Right atrium auricular region (tissue), 2 donors: ENCODE measurements at regions not wholly inside any gene's neighbourhood (a gene's known extent, or its start where the extent isn't known, plus 50 kb on each side); places are given as distances from the start of the nearest gene placed in this dataset.

ENCODE experiments used
- DNase-seq: peaks from one replicate; pipeline ENCODE4 v3.0.0-alpha.2; 2019; ENCODE audit warnings: low spot score
- H3K27ac ChIP-seq, 2 donors: fragments of 200-600 bp; sonication (generic); 1 replicate in 1 of 2; 2 replicates in 1 of 2; pipeline ENCODE4 v1.5.1; 2016 to 2019
- H3K27me3 ChIP-seq, 2 donors: fragments of 200-600 bp; sonication (generic); one replicate each; pipeline versions ENCODE4 v1.5.1 to v1.6.0; 2017 to 2019
- H3K36me3 ChIP-seq: fragments of 200-600 bp; sonication (generic); one replicate; pipeline ENCODE4 v1.5.1; 2016
- H3K4me1 ChIP-seq, 2 donors: fragments of 200-600 bp; sonication (generic); one replicate each; pipeline versions ENCODE4 v1.5.1 to v1.6.0; 2017 to 2019
- H3K4me3 ChIP-seq, 2 donors: fragments of 200-600 bp; sonication (generic); 1 replicate in 1 of 2; 2 replicates in 1 of 2; pipeline ENCODE4 v1.5.1; 2017 to 2019; ENCODE audit warnings: mild to moderate bottlenecking in 1 of 2, moderate library complexity in 1 of 2
- H3K9me3 ChIP-seq, 2 donors: fragments of 200-600 bp; sonication (generic); one replicate each; pipeline ENCODE4 v1.5.1; 2019
- TF ChIP-seq, protein P1 (sequence below), 2 donors: fragments of 200-600 bp; sonication (generic); IDR thresholded peaks; one replicate each; pipeline ENCODE4 v1.5.1; 2019; ENCODE audit warnings: antibody characterized with exemption in 2 of 2

DNA sequence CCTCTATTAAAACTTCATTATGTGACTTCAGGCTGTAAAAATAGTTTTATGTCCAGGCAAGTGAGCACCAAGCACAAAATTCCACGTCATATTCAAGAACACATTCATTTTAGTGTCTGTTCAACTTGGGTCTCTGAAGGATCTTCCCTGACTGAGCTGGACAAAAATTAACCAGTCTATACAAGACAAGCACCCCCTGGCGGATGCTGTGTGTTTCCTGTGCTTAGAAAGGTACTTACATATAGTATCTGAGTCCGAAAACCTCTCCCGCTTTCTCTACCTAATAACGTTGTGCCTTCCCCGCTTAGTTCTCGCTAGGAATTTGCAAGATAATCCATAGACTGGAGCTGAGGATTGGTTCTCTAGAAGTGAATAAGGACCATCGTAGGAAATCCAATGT, 2214.5 kb upstream of the TENM3 start:
- DNase-seq, result no peak
- Histone ChIP-seq H3K27ac (no peak overlapping the region), H3K4me3 (no peak overlapping the region), H3K36me3 (no peaks in the 10 kb centered on the region), H3K9me3 (no peaks in the 10 kb centered on the region), H3K4me1 (no peaks in the 10 kb centered on the region), H3K27me3 (no peaks in the 10 kb centered on the region)
- TF ChIP-seq, protein P1, sequence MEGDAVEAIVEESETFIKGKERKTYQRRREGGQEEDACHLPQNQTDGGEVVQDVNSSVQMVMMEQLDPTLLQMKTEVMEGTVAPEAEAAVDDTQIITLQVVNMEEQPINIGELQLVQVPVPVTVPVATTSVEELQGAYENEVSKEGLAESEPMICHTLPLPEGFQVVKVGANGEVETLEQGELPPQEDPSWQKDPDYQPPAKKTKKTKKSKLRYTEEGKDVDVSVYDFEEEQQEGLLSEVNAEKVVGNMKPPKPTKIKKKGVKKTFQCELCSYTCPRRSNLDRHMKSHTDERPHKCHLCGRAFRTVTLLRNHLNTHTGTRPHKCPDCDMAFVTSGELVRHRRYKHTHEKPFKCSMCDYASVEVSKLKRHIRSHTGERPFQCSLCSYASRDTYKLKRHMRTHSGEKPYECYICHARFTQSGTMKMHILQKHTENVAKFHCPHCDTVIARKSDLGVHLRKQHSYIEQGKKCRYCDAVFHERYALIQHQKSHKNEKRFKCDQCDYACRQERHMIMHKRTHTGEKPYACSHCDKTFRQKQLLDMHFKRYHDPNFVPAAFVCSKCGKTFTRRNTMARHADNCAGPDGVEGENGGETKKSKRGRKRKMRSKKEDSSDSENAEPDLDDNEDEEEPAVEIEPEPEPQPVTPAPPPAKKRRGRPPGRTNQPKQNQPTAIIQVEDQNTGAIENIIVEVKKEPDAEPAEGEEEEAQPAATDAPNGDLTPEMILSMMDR (IDR thresholded peaks at IDR 0.05), result no peak

- Histone ChIP-seq H3K27me3 (no peaks in the 10 kb centered on the region), H3K27ac (no peak overlapping the region), H3K36me3 (no peaks in the 10 kb centered on the region), H3K4me3 (no peak overlapping the region), H3K9me3 (no peaks in the 10 kb centered on the region), H3K4me1 (no peaks in the 10 kb centered on the region)
- TF ChIP-seq, protein P1 (IDR thresholded peaks at IDR 0.05), result no peak
- DNase-seq, result no peak
These were observed 2211.9 kb upstream of the TENM3 start for GRCh38 chr4:180031330-180031729.

GRCh38 chr4:180041576-180041975, 2201.6 kb upstream of the TENM3 start:
- Histone ChIP-seq H3K9me3 (peaks cover 0 to 5% of the 10 kb centered on the region in 2 donors), H3K36me3 (no peaks in the 10 kb centered on the region), H3K4me1 (no peaks in the 10 kb centered on the region), H3K27ac (no peak overlapping the region), H3K27me3 (no peaks in the 10 kb centered on the region), H3K4me3 (no peak overlapping the region)
- TF ChIP-seq, protein P1 (IDR thresholded peaks at IDR 0.05), result no peak
- no peak for DNase-seq

DNA sequence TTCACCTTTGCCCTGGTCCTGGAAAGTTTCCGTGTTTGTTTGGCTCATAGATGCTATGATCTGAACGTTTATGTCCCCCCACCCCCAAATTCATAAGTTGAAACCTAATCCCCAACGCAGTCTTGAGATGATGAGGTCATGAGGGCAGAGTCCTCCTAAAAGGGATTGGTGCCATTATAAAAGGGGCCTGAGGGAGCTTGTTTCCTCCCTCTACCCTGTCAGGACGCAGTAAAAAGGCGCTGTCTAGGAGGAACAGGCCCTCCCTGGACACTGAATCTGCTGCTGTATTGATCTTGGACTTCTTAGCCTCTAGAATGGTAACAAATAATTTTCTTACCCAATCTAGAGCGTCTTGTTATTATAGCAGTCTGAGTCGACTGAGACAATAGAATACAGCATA, 2190.6 kb upstream of the TENM3 start:
- Histone ChIP-seq H3K4me1 (no peaks in the 10 kb centered on the region), H3K36me3 (no peaks in the 10 kb centered on the region), H3K4me3 (no peak overlapping the region), H3K9me3 (no peaks in the 10 kb centered on the region), H3K27me3 (peaks cover 0 to 5% of the 10 kb centered on the region in 2 donors), H3K27ac (no peak overlapping the region)
- DNase-seq, result no peak
- TF ChIP-seq, protein P1 (IDR thresholded peaks at IDR 0.05), result no peak

DNA sequence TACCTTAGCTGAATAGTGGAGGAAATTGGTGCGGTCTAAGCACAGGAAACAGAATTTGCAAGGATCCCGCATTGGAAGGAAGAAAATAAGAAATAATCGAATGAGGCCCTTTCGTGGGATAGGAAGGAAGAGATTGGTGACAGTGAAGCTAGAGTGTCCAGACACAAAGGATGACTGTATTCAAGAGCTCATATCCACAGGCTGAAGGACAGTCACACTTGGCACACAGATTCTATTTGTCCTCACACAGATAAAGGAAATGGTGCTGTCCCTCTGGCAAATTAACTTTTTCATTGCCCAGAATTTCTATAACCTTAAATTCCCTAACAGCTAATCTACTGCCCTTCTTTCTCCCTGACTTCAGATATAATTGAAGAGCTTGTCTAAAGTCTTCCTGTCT, 2188.9 kb upstream of the TENM3 start:
- Histone ChIP-seq H3K27ac (no peak overlapping the region), H3K27me3 (peaks cover 0 to 9% of the 10 kb centered on the region in 2 donors), H3K4me3 (no peak overlapping the region), H3K36me3 (no peaks in the 10 kb centered on the region), H3K4me1 (peaks cover 0 to 10% of the 10 kb centered on the region in 2 donors), H3K9me3 (no peaks in the 10 kb centered on the region)
- DNase-seq, result no peak
- TF ChIP-seq, protein P1 (IDR thresholded peaks at IDR 0.05), result no peak

DNA sequence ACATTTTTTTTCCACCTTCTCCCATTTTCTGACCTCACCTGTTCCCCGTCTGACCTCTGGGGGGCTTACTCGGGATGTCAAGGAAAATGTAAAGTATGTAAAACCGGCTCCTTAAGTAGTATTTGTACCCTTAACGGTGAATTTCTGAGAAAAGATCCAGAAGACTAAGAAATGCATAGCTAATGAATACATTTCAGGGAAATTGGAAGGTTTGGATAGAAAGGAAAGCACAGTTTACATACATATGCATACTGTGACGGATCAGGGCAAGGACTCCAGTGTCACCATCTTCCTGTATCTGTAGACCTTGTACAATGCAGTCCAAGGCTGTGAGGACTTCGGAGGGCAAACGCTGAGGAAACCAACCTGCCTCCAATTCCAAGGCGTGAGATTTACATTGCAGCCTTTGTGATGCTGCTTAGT, 2185.9 kb upstream of the TENM3 start:
- DNase-seq, result no peak
- Histone ChIP-seq H3K4me3 (no peak overlapping the region), H3K27ac (no peak overlapping the region), H3K9me3 (no peaks in the 10 kb centered on the region), H3K36me3 (no peaks in the 10 kb centered on the region), H3K4me1 (peaks cover 0 to 16% of the 10 kb centered on the region in 2 donors), H3K27me3 (peaks cover 0 to 9% of the 10 kb centered on the region in 2 donors)
- TF ChIP-seq, protein P1 (IDR thresholded peaks at IDR 0.05), result no peak
